ENCODE measurements at regions not wholly inside any gene's neighbourhood (a gene's known extent, or its start where the extent isn't known, plus 50 kb on each side); places are given as distances from the start of the nearest gene placed in this dataset.

- TF ChIP-seq EZH2phosphoT487 (IDR thresholded peaks at IDR 0.05; ENCODE audit: insufficient read depth, low read depth) (no peak), EZH2 (IDR thresholded peaks at IDR 0.05; ENCODE audit: insufficient read depth, poor library complexity, severe bottlenecking) (no peak)
Measured at GRCh38 chr1:201708085-201708512, 120.9 kb upstream of the IPO9 start.

Data from GM23248 (cell line).